Stimulated activated CD4-positive, alpha-beta T cell treated with anti-CD3 and anti-CD28 coated beads, Interleukin-1b, Interleukin-23, amount 100 ng/mL, for 24 hours (primary cell): ENCODE measurements at regions not wholly inside any gene's neighbourhood (a gene's known extent, or its start where the extent isn't known, plus 50 kb on each side); places are given as distances from the start of the nearest gene placed in this dataset.

Source experiments
- DNase-seq, 4 experiments: peaks; one replicate each; pipeline ENCODE4 v3.0.0-alpha.2; 2020; ENCODE audit warnings: low read depth in 4 of 4, low spot score in 1 of 4

GRCh38 chr10:60441515-60441914 is 51.8 kb upstream of the ANK3 start:
- DNase-seq, result no peak

DNA sequence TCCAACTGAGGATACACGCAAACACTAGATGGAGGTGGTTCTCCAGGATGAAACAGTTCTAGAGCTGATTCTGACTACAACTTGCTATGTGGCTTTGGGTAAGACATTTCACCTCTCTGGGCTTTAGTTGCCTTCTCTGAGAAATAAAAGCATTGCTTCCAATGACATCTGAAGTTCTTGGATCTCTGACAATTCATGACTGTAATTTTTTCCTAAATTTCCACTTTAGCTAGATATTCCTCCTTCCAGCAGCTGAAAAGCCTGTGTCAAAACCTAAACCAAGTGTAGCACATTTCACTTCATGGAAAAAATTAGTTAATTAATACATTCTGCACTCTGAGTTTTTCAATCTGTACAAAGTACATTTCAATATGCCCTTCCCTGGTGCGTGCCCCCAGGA is 50.0 kb upstream of the ANK3 start:
- DNase-seq, result no peak
